ENCODE measurements at regions not wholly inside any gene's neighbourhood (a gene's known extent, or its start where the extent isn't known, plus 50 kb on each side); places are given as distances from the start of the nearest gene placed in this dataset.

- peaks cover 0 to 6% of the 10 kb centered on the region in 2 donors for H3K4me1 ChIP-seq
- H3K27ac ChIP-seq: no peak overlapping the region
- TF ChIP-seq CTCF (IDR thresholded peaks at IDR 0.05): no peak
- no peak for DNase-seq (ENCODE audit: low spot score)
- no peak overlapping the region for H3K4me3 ChIP-seq
- H3K36me3 ChIP-seq: no peaks in the 10 kb centered on the region
- H3K27me3 ChIP-seq: no peaks in the 10 kb centered on the region
- no peaks in the 10 kb centered on the region for H3K9me3 ChIP-seq
Measured at GRCh38 chr7:10222976-10223375, 750.7 kb upstream of the PHF14 start.

GRCh38 chr7:10225275-10225674 is 748.4 kb upstream of the PHF14 start:
- no peak overlapping the region for H3K4me3 ChIP-seq
- no peak overlapping the region for H3K27ac ChIP-seq
- peaks cover 0 to 6% of the 10 kb centered on the region in 2 donors for H3K4me1 ChIP-seq
- H3K36me3 ChIP-seq: no peaks in the 10 kb centered on the region
- no peak for DNase-seq (ENCODE audit: low spot score)
- no peak for TF ChIP-seq CTCF (IDR thresholded peaks at IDR 0.05)
- H3K9me3 ChIP-seq: peaks cover 0 to 3% of the 10 kb centered on the region in 2 donors
- no peaks in the 10 kb centered on the region for H3K27me3 ChIP-seq

GRCh38 chr7:10237306-10237705 is 736.4 kb upstream of the PHF14 start:
- H3K9me3 ChIP-seq: no peaks in the 10 kb centered on the region
- no peaks in the 10 kb centered on the region for H3K27me3 ChIP-seq
- no peaks in the 10 kb centered on the region for H3K36me3 ChIP-seq
- H3K27ac ChIP-seq: peak overlapping the region in 1 of 2 donors; percentile 36
- H3K4me3 ChIP-seq: no peak overlapping the region
- peaks cover 0 to 5% of the 10 kb centered on the region in 2 donors for H3K4me1 ChIP-seq
- DNase-seq (ENCODE audit: low spot score): no peak
- TF ChIP-seq CTCF (IDR thresholded peaks at IDR 0.05): no peak

GRCh38 chr7:10238641-10239040 is 735.0 kb upstream of the PHF14 start:
- H3K4me3 ChIP-seq: peak overlapping the region; percentile 31 to 35
- H3K27me3 ChIP-seq: no peaks in the 10 kb centered on the region
- peak overlapping the region in 1 of 2 donors; percentile 81 for H3K27ac ChIP-seq

GRCh38 chr7:10239695-10240345 is 733.9 kb upstream of the PHF14 start:
- peak overlapping the region; percentile 58 to 81 for H3K27ac ChIP-seq
- H3K4me3 ChIP-seq: peak overlapping the region; percentile 31 to 35
- no peaks in the 10 kb centered on the region for H3K36me3 ChIP-seq
- H3K27me3 ChIP-seq: no peaks in the 10 kb centered on the region
- peaks cover 0 to 5% of the 10 kb centered on the region in 2 donors for H3K4me1 ChIP-seq
- no peak for DNase-seq (ENCODE audit: low spot score)
- H3K9me3 ChIP-seq: no peaks in the 10 kb centered on the region
- no peak for TF ChIP-seq CTCF (IDR thresholded peaks at IDR 0.05)

More at GRCh38 chr7:10238641-10239040, 735.0 kb upstream of the PHF14 start:
- no peak for DNase-seq (ENCODE audit: low spot score)
- H3K36me3 ChIP-seq: no peaks in the 10 kb centered on the region
- no peak for TF ChIP-seq CTCF (IDR thresholded peaks at IDR 0.05)
- H3K4me1 ChIP-seq: peaks cover 0 to 5% of the 10 kb centered on the region in 2 donors
- no peaks in the 10 kb centered on the region for H3K9me3 ChIP-seq

- H3K9me3 ChIP-seq: no peaks in the 10 kb centered on the region
- H3K4me1 ChIP-seq: no peaks in the 10 kb centered on the region
- H3K4me3 ChIP-seq: no peak overlapping the region
- no peak for DNase-seq (ENCODE audit: low spot score)
- H3K27ac ChIP-seq: no peak overlapping the region
- H3K27me3 ChIP-seq: no peaks in the 10 kb centered on the region
- TF ChIP-seq CTCF (IDR thresholded peaks at IDR 0.05): no peak
- H3K36me3 ChIP-seq: no peaks in the 10 kb centered on the region
Measured at GRCh38 chr7:10245406-10245805, 728.3 kb upstream of the PHF14 start.

Data from right atrium auricular region (tissue), 2 donors.